GM12878 (cell line): ENCODE measurements at regions not wholly inside any gene's neighbourhood (a gene's known extent, or its start where the extent isn't known, plus 50 kb on each side); places are given as distances from the start of the nearest gene placed in this dataset.

Experiments
- ATAC-seq: fragments of 200-7000 bp; cut with Tn5 transposase; 3 replicates; pipeline ENCODE4 v1.9.1; 2020; ENCODE audit warnings: mild to moderate bottlenecking, moderate library complexity
- BruUV-seq: library from RNA; stranded (reverse); fragments of 400-500 nt; replicated peaks from 2 replicates; lab custom pipeline; 2021; lab: Mats Ljungman, UMichigan
- CTCF ChIA-PET: fragments of 300-600 bp; sonication (Branson Sonifier 250); formaldehyde crosslinking; extraction: SDS; loops from one replicate; lab custom pipeline; 2021; ENCODE audit warnings: inconsistent platforms; lab: Yijun Ruan, JAX
- POLR2A ChIA-PET: fragments of 350-600 bp; formaldehyde crosslinking; extraction: SDS; loops from one replicate; lab custom pipeline; 2021; ENCODE audit warnings: inconsistent platforms; lab: Charles Lee
- RAD21 ChIA-PET: fragments of 300-600 bp; sonication (Branson Sonifier 250); formaldehyde crosslinking; loops from one replicate; lab custom pipeline; 2023; ENCODE audit warnings: antibody characterized with exemption; ENCODE audit not compliant: unreplicated experiment; lab: Charles Lee
- SMC1A ChIA-PET: fragments of 300-600 bp; sonication (Branson Sonifier 250); formaldehyde crosslinking; loops from one replicate; lab custom pipeline; 2023; ENCODE audit not compliant: unreplicated experiment, uncharacterized antibody; lab: Charles Lee
- DNase-seq: peaks from one replicate; pipeline ENCODE4 v3.0.0-alpha.2; 2011; ENCODE audit warnings: low read depth, low spot score
- FAIRE-seq: peaks from 3 replicates; lab custom pipeline; 2011; peaks lifted over from hg19 to GRCh38; lab: Jason Lieb, UNC
- H2AFZ ChIP-seq: 2 replicates; pipeline ENCODE4 v1.6.0; 2011; ENCODE audit warnings: low read depth, low read length, control low read depth; ENCODE audit not compliant: control insufficient read depth
- H3K27ac ChIP-seq: 2 replicates; pipeline ENCODE4 v1.5.1; 2011; ENCODE audit warnings: control low read depth; ENCODE audit not compliant: control insufficient read depth, insufficient read depth
- H3K27me3 ChIP-seq, 2 experiments: replicated peaks in 1 of 2; 2 replicates each; pipeline versions ENCODE4 v1.6.0 to v1.6.1; 2011; ENCODE audit warnings: low read length in 1 of 2; ENCODE audit not compliant: control insufficient read depth in 2 of 2, insufficient read depth in 2 of 2
- H3K36me3 ChIP-seq, 2 experiments: 2 replicates each; pipeline ENCODE4 v1.5.1; 2011; ENCODE audit warnings: low read length in 1 of 2; ENCODE audit not compliant: control insufficient read depth in 2 of 2, insufficient read depth in 2 of 2
- H3K4me1 ChIP-seq: 2 replicates; pipeline ENCODE4 v1.6.1; 2011; ENCODE audit warnings: mild to moderate bottlenecking, low read length, moderate library complexity, mixed read lengths; ENCODE audit not compliant: control insufficient read depth, insufficient read depth
- H3K4me2 ChIP-seq: 2 replicates; pipeline ENCODE4 v1.6.0; 2011; ENCODE audit warnings: control low read depth; ENCODE audit not compliant: control insufficient read depth, insufficient read depth
- H3K4me3 ChIP-seq: fragments of 200-600 bp; sonication (generic); 2 replicates; pipeline ENCODE4 v1.5.1; 2016
- H3K79me2 ChIP-seq: 2 replicates; pipeline ENCODE4 v1.6.0; 2011; ENCODE audit warnings: low read length; ENCODE audit not compliant: control insufficient read depth, insufficient read depth
- H3K9ac ChIP-seq: 2 replicates; pipeline ENCODE4 v1.8.0; 2011; ENCODE audit warnings: low read length, control low read depth, mixed read lengths; ENCODE audit not compliant: control insufficient read depth, insufficient read depth
- H3K9me3 ChIP-seq: replicated peaks from 3 replicates; pipeline ENCODE4 v1.5.1; 2011; ENCODE audit warnings: mild to moderate bottlenecking, low read length; ENCODE audit not compliant: control insufficient read depth, insufficient read depth
- H4K20me1 ChIP-seq: 2 replicates; pipeline ENCODE4 v1.6.0; 2011; ENCODE audit not compliant: control insufficient read depth, insufficient read depth
- BCL3 ChIP-seq: IDR thresholded peaks from 2 replicates; pipeline ENCODE4 v1.6.1; 2011; ENCODE audit warnings: borderline replicate concordance, low read depth, mild to moderate bottlenecking, moderate library complexity, low read length; ENCODE audit not compliant: insufficient read depth, poor library complexity, severe bottlenecking
- BRCA1 ChIP-seq: IDR thresholded peaks from 2 replicates; pipeline ENCODE4 v1.6.1; 2011; ENCODE audit warnings: low read depth, low read length, improper control_type of control experiment
- ELK1 ChIP-seq: IDR thresholded peaks from 2 replicates; pipeline ENCODE4 v1.6.1; 2012; ENCODE audit warnings: low read depth, low read length, improper control_type of control experiment
- FOS ChIP-seq: IDR thresholded peaks from 3 replicates; pipeline ENCODE4 v1.6.1; 2011; ENCODE audit warnings: borderline replicate concordance; ENCODE audit not compliant: insufficient read length; ENCODE audit errors: extremely low read depth
- FOXK2 ChIP-seq: fragments of 450-650 bp; IDR thresholded peaks from 2 replicates; pipeline ENCODE4 v1.6.1; 2017; ENCODE audit warnings: mild to moderate bottlenecking, moderate library complexity
- FOXM1 ChIP-seq: IDR thresholded peaks from 2 replicates; pipeline ENCODE4 v1.6.1; 2012; ENCODE audit warnings: low read depth, mild to moderate bottlenecking, inconsistent platforms, low read length, moderate library complexity
- KLF5 ChIP-seq: fragments of 450-650 bp; IDR thresholded peaks from 2 replicates; pipeline ENCODE4 v1.6.1; 2014; ENCODE audit warnings: mild to moderate bottlenecking; ENCODE audit not compliant: partially characterized antibody
- NFYA ChIP-seq: IDR thresholded peaks from 2 replicates; pipeline ENCODE4 v1.6.1; 2011; ENCODE audit warnings: low read depth, mild to moderate bottlenecking, low read length, improper control_type of control experiment, borderline replicate concordance
- NR2C1 ChIP-seq: fragments of 450-650 bp; IDR thresholded peaks from 2 replicates; pipeline ENCODE4 v1.6.1; 2017; ENCODE audit warnings: antibody characterized with exemption, mild to moderate bottlenecking, moderate library complexity
- PAX5 ChIP-seq: IDR thresholded peaks from 2 replicates; pipeline ENCODE4 v1.6.1; 2011; ENCODE audit warnings: low read depth, low read length, borderline replicate concordance
- POU2F2 ChIP-seq: IDR thresholded peaks from 3 replicates; pipeline ENCODE4 v1.6.1; 2011; ENCODE audit warnings: low read depth, mild to moderate bottlenecking, low read length, borderline replicate concordance
- RAD21 ChIP-seq: IDR thresholded peaks from 2 replicates; pipeline ENCODE4 v1.6.1; 2011; ENCODE audit warnings: mild to moderate bottlenecking, low read depth, low read length, moderate library complexity; ENCODE audit not compliant: insufficient read depth
- SIN3A ChIP-seq: IDR thresholded peaks from 2 replicates; pipeline ENCODE4 v1.6.1; 2012; ENCODE audit warnings: low read depth, low read length, improper control_type of control experiment
- TCF7 ChIP-seq: IDR thresholded peaks from 2 replicates; pipeline ENCODE4 v1.6.1; 2014; ENCODE audit warnings: antibody characterized with exemption, borderline replicate concordance
- ZNF207 ChIP-seq: fragments of 450-650 bp; IDR thresholded peaks from 2 replicates; pipeline ENCODE4 v1.6.1; 2014; ENCODE audit warnings: antibody characterized with exemption, mild to moderate bottlenecking, borderline replicate concordance
- ZNF217 ChIP-seq: fragments of 450-650 bp; IDR thresholded peaks from 2 replicates; pipeline ENCODE4 v1.6.1; 2017; ENCODE audit warnings: antibody characterized with exemption, mild to moderate bottlenecking
- ZNF24 ChIP-seq: fragments of 450-650 bp; IDR thresholded peaks from 2 replicates; pipeline ENCODE4 v1.6.1; 2017; ENCODE audit warnings: antibody characterized with exemption, mild to moderate bottlenecking
- WGBS: methylation state at CpG from one replicate; pipeline ENCODE4 v1.1.6; 2016; ENCODE audit warnings: low lambda C conversion rate; ENCODE audit not compliant: insufficient replicate concordance, insufficient coverage; ENCODE audit errors: missing lambda C conversion rate; 5-methylcytosine and 5-hydroxymethylcytosine counted together
- in situ Hi-C: fragments of 300-500 bp; cut with MboI; formaldehyde crosslinking; loops from 9 replicates; pipeline ENCODE4 v1.14.3; 2018; ENCODE audit warnings: mixed read lengths
- intact Hi-C: fragments of 100-400 bp; cut with micrococcal nuclease; formaldehyde crosslinking; loops from one replicate; pipeline ENCODE4 v1.14.2; 2022; ENCODE audit not compliant: unreplicated experiment
- TF ChIP-seq, protein P1 (sequence below): fragments of 450-650 bp; IDR thresholded peaks from 2 replicates; pipeline ENCODE4 v1.6.1; 2018; ENCODE audit warnings: mild to moderate bottlenecking, low read depth, moderate library complexity; ENCODE audit not compliant: partially characterized antibody
- TF ChIP-seq, protein P2 (sequence below): fragments of 450-650 bp; IDR thresholded peaks from 2 replicates; pipeline ENCODE4 v1.6.1; 2017; ENCODE audit warnings: borderline replicate concordance

- TF ChIP-seq, protein P1, sequence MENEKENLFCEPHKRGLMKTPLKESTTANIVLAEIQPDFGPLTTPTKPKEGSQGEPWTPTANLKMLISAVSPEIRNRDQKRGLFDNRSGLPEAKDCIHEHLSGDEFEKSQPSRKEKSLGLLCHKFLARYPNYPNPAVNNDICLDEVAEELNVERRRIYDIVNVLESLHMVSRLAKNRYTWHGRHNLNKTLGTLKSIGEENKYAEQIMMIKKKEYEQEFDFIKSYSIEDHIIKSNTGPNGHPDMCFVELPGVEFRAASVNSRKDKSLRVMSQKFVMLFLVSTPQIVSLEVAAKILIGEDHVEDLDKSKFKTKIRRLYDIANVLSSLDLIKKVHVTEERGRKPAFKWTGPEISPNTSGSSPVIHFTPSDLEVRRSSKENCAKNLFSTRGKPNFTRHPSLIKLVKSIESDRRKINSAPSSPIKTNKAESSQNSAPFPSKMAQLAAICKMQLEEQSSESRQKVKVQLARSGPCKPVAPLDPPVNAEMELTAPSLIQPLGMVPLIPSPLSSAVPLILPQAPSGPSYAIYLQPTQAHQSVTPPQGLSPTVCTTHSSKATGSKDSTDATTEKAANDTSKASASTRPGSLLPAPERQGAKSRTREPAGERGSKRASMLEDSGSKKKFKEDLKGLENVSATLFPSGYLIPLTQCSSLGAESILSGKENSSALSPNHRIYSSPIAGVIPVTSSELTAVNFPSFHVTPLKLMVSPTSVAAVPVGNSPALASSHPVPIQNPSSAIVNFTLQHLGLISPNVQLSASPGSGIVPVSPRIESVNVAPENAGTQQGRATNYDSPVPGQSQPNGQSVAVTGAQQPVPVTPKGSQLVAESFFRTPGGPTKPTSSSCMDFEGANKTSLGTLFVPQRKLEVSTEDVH, result no peak
- no peak for TF ChIP-seq TCF7
- TF ChIP-seq ZNF217, result no peak
- no peak for TF ChIP-seq BCL3
- no peak for TF ChIP-seq FOS
Observed at GRCh38 chr5:121628783-121629182, 222.9 kb upstream of the FTMT start (continued).

- in situ Hi-C loops, result no loop called here
- H2AFZ ChIP-seq, result no peak overlapping the region
- ChIA-PET SMC1A (no interaction called here), POLR2A (no interaction called here), RAD21 (no interaction called here), CTCF (interaction anchor here (0.6 kb wide), 1 partner anchor 26 kb away, joined by 3 read pairs; no protein-coding TSS in a partner anchor)
- no peak for DNase-seq
- H3K27ac ChIP-seq, result no peak overlapping the region
- intact Hi-C loops, result no loop called here
- H3K4me2 ChIP-seq, result no peak overlapping the region
- no peaks in the 10 kb centered on the region for H3K36me3 ChIP-seq
- no peaks in the 10 kb centered on the region for H4K20me1 ChIP-seq
- BruUV-seq, result no TSS peak
- no peak for ATAC-seq
- no peak overlapping the region for H3K4me3 ChIP-seq
- 3% methylated on average over 5 of the region's 5 CpGs for WGBS
- no peaks in the 10 kb centered on the region for H3K79me2 ChIP-seq
- no peak overlapping the region for H3K9ac ChIP-seq
- H3K4me1 ChIP-seq, result no peaks in the 10 kb centered on the region
- no peaks in the 10 kb centered on the region for H3K27me3 ChIP-seq
- FAIRE-seq, result no peak
- H3K9me3 ChIP-seq, result no peaks in the 10 kb centered on the region
- no peak for TF ChIP-seq ELK1
- TF ChIP-seq RAD21, result no peak
- TF ChIP-seq FOXK2, result no peak
- no peak for TF ChIP-seq NFYA
- TF ChIP-seq, protein P2, sequence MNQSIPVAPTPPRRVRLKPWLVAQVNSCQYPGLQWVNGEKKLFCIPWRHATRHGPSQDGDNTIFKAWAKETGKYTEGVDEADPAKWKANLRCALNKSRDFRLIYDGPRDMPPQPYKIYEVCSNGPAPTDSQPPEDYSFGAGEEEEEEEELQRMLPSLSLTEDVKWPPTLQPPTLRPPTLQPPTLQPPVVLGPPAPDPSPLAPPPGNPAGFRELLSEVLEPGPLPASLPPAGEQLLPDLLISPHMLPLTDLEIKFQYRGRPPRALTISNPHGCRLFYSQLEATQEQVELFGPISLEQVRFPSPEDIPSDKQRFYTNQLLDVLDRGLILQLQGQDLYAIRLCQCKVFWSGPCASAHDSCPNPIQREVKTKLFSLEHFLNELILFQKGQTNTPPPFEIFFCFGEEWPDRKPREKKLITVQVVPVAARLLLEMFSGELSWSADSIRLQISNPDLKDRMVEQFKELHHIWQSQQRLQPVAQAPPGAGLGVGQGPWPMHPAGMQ, result no peak
- no peak for TF ChIP-seq BRCA1
- no peak for TF ChIP-seq PAX5
- TF ChIP-seq ZNF24, result no peak
- TF ChIP-seq ZNF207, result no peak
- no peak for TF ChIP-seq KLF5
- TF ChIP-seq FOXM1, result no peak
- TF ChIP-seq NR2C1, result no peak
- TF ChIP-seq SIN3A, result no peak
- TF ChIP-seq POU2F2, result no peak
Observed at GRCh38 chr5:121630402-121630801, 221.3 kb upstream of the FTMT start.
